DMS79 treated with DMSO at 0.1 percent for 48 hours (cell line): ENCODE measurements at regions not wholly inside any gene's neighbourhood (a gene's known extent, or its start where the extent isn't known, plus 50 kb on each side); places are given as distances from the start of the nearest gene placed in this dataset.
"Not testable (repeated sequence)": the region's sequence is repeated elsewhere in the genome, so short reads cannot be mapped to it uniquely, and the experiment has no call there.

Source experiments
- DNase-seq: peaks from one replicate; lab custom pipeline; 2025; lab: John Stamatoyannopoulos, UW

DNA sequence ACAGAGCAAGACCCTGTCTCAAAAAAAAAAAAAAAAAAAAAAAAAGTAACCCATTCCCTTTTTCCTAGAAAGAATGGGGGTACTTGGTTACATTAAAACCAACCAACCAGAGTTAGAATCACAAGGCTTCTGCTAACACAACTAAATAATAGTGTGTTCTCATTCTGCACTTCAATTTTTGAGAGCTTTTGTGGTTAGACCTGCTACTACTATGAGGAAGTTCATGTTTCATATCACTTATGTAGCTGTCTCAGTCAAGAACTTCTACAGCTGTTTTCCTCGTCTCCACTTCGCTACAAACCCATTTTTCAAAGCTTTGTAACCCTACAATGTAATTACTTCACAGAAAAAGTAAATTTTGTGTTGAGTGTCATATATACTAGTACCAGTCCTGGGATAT lies 58.3 kb downstream of the PDHA2 start:
- no peak for DNase-seq

DNA sequence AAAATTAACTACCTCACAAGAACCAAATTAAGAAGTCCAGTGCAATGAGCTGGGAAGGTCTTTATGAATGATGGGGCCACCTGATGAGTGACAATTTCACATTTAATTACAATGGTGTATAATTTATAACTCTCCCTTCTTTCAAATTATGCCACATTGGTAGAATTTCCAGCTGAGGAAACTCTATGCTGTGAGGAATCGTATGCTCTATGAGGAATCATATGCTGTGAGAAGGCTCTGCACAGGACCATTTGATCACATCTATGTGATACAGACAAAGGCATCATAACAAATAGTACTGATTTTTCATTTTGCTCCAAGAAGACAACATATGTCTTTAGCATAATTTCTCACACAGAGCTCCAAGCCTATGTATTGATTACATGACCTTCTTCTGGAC lies 69.3 kb downstream of the PDHA2 start:
- DNase-seq = no peak

DNA sequence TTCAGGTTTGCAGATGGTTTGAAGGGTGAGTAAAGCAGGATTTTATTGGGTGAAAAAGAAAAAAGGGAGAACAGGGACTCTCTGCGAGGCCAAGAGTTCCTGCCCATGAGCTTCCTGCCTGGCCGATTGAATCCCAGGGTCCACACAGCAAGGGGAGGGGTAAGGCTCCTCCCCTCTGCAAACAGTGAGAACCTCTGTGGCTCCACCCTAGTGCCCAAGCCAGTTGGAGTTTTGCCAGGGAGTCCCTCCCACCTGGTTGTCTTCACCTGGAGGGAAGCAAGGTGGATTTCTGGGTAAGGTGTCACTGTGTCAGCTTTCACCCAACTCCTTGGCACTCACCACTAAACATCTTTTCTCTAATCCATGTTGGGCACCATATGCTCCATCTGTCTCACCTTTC lies 70.9 kb downstream of the PDHA2 start:
- DNase-seq = no peak

DNA sequence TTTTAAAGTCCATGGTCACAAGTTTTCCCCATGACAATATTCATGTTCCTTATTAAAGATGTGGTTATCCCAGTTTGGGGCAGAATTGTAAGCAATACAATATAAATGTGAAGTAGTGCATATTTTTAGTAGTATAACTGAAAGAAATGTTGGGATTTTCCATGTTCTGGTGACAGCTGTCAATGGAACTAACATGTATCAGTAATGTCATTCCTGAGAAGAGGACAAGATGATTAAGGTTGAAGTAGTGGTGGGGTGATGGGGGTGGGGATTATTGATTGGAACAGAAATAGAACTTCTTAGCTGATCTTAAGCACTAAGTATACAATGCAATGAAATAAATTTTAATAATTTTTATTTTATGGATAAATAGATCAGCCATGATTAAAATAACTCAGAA lies 81.6 kb downstream of the PDHA2 start:
- DNase-seq = no peak

DNA sequence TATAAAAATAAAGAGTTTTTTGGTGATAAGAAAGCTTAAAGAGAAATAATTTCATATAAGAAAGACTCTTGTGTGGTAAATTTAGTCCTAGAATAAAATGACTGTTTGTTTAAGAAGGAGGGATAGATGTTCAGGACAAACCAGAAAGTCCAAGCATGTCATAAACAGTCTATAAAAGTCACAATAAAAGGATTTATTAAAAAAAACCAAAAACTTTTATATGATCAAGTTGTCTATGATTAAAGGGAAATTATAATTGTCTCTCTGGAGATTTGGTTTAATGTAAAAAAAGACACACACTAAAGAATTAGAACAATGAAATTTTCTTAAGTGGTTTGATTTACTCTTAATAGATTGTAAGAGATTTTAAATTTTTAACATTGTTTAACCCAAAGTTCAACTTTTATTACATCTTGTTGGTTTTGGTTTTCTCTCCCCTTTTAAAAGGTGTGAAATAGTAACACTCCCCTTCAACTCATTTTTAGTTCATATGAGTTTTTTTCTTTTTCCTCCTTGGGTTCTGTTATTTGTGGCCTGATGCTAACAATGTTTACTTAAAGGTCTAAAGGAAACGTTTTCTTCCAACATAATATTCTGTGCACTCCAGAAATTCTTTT lies 89.7 kb downstream of the PDHA2 start:
- DNase-seq = no peak

DNA sequence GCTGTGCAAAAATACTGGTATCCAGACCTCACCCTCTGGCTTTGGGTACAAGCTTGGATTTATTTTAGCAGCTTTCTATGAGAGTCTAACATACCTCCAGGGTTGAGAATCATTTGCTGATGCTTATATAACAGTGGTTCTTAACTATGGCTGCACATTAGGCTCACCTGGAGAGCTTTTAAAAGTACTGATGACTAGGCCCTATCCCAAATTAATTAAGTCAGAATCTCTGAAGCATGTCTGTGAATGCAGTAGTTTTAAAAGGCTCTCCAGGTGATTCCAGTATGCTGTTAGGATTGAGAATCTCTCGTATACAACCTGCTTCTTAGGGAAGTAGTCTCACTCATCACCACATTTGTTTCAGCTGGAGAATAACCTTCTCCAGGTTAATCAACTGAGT lies 99.2 kb downstream of the PDHA2 start:
- no peak for DNase-seq

DNA sequence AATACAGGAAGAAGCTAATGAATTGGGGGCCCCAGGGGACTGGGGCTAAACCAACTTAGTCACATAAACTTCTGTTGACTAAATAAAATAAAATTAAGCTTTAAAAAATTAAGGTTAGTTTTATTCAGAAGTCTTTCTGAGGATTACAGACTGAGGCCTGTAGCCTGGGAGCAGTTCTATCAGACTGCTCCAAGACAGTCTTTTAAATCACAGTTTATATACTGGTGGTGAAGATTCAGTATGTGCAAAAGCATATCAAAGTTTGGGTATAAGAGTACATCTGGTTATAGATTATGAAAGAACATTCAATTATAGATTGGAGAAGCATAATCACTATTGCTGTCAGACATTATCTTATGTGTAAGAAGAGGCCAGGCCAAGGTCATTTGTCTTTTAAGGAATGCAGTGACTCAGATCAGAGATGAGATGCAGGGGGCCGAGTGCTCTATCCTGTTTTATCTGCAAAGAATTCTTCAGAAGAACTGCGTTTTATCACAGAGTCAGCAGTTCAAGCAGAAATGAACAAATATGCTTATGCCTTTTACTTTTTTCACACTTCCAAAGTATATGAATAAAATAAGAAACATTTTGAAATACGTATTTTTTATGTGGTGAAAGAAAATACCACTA lies 109.4 kb downstream of the PDHA2 start:
- DNase-seq = no peak

DNA sequence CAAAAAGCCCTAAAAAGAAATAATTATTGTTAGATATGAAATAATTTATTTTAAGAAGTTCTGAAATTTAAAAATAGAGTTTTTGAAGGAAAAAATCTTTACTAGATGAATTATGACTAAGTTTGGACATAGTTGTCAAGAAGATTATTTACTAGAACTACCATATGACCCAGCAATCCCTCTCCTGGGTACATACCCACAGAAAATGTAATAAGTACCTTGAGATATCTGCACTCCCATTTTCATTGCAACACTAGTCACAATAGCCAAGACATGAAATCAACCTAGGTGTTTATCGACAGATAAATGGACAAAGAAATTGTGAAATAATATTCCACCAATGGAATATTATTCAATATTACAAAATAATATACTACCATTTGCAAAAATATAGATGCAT lies 109.9 kb downstream of the PDHA2 start:
- DNase-seq = no peak

DNA sequence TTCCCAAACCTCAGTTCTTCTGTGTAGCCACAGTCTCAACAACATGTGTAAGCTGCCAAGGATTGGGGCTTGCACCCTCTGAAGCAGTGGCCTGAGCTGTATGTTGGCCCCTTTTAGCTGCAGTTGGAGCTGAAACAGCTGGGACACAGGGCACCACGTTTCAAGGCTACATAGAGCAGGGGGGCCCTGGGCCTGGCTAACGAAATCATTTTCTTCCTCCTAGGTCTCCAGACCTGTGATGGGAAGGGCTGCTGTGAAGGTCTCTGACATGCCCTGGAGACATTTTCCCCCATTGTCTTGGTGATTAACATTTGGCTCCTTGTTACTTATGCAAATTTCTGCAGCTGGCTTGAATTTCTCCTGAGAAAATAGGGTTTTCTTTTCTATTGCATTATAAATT lies 112.6 kb downstream of the PDHA2 start:
- DNase-seq = not testable (repeated sequence)

DNA sequence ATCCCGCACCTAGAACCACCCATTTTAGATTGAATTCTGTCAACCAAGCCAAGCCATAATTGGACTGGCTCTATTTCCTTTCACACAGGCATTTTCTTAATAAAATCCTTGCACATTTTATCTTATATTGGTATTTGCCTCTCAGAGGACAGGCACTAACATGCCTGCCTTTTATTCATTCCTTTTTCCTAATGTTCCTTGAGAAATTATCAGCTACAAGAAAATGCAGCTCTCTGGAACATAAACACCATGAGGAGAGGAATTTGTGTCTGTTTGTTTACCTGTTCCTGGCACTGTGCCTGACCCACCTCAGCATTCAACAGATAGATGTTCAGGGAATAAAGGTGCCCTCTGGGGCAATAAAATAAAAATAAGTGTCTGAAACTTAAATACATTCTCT lies 116.2 kb downstream of the PDHA2 start:
- no peak for DNase-seq

DNA sequence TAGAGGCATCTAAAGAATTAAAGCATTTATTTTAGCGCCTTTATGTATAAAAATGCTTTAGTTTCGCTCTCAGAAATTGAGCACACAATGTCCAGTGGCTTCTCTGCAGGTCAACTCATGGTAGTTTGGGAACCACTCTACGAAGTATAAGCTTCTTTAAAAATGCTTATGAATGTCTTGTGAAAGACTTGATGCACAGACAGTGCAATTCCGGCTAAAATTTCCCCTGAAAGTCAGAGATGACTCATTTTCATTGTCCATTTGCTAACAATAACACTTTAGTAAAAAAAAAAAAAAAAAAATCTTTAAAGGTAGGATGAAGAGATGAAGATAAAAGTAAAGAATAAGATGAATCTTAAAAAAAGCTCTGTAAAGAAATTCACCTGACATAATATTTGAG lies 117.2 kb downstream of the PDHA2 start:
- DNase-seq = no peak

DNA sequence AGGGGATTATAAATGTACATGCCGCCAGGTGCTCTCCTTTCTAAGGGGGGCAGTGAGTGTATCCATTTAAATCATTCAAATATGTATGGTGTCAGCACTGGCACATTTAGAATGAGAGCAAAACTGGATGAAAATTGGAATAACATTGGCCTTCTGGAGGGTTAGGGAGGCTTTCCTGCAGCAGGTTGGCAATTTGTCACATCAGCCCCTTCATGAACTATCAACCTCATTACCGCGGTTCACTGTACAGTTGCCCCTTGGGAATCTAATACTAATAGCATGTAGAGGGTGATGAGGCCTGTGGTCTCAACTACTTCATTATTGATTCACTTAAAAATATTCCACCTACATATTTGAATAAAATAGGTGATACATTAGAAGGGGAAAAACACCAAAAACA lies 117.9 kb downstream of the PDHA2 start:
- no peak for DNase-seq

DNA sequence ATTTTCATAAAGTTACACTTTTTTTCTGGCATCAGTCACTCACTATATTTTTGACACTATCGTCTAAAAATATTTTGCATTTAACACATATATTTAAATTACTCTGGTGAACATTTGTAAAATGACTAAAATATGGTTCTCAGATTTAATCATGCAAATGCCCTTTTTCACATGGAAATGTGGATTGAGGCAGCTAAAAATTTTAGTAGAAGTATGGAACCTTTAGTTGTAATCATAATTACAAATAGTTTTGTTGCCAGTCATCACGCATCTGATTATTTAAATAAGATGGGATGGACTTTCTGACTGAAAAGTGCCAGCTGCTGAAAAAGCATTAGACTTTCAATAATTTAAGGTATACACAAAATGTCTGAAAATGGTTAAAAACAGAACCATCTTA lies 119.3 kb downstream of the PDHA2 start:
- no peak for DNase-seq

DNA sequence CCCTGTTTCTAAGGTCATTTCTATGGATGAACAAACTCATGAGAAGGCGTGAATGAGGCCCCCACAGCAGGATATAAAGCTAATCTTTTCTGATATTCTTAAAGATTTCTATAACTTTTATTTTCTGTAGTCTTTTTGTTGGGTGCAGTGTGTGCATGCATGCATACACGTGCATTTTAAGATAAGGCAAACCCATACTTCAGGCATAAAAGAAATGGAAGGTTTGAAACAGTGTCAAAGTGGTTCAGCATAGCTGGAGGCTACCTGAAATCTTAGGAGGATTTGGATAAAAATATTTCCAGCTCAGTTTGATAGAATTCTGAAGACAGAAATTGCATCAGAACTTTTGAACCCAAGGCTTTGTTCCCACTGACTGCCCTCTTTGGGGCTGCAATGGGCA lies 119.7 kb downstream of the PDHA2 start:
- no peak for DNase-seq

DNA sequence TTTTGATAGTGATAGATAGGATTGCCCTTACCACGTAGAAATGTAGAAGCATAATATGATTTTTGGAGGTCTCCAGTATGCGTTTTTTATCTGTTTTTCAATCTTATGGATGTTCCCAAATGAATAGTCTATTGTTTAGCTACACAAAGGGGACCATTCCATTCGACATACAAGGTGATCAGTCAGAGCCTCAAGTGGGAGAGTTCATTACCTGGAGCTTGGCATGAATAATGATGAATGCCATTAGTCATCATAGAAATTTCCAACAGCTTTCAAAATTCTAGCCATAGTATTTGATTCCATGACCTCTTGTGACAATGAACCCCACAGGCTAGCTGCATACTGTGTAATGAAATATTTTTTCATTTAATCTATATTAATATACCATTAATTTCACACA lies 123.6 kb downstream of the PDHA2 start:
- DNase-seq = no peak

DNA sequence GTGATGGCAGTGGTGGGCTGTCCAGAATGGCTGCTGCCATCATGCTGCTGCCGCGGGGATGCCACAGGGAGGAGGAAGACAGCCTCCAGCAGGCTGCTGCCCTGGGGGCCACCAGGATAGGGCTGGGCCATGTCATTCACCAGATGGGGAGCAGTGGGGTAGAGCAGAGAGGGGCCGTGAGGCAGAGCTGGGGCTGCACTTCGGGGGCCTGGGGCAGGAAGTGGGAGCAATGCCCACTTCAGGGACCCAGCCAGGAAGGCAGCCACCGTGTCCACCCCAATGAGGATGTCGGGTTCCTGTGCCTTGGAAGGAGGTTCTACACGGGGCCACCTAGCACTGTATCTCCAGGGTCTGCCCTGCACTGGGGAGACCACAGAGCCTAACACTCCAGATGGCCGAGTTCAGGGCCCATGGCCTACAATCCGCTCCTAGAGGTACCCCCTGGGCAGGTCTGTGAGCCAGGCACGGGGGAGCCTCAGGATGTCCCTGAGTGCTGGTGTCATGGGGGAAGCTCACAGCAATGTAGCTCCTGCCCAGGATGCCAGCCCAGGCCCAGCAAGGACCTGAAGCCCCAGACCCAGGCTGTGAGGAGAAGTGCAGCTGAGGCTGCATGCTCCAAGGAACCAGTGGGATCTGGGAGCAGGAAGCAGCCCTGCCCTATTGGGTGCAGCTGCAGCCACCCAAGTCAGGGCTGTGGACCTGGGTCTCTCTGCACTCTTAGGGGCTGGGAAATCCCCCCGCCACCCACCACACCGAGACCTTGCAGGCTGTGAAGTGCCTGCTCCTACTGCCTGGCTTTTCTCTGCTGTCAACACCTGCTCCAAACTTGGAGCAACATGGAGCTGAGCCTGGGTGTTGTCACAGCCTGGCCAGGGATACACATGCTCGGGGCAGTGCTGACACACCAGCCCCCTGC lies 140.3 kb downstream of the PDHA2 start:
- no peak for DNase-seq

DNA sequence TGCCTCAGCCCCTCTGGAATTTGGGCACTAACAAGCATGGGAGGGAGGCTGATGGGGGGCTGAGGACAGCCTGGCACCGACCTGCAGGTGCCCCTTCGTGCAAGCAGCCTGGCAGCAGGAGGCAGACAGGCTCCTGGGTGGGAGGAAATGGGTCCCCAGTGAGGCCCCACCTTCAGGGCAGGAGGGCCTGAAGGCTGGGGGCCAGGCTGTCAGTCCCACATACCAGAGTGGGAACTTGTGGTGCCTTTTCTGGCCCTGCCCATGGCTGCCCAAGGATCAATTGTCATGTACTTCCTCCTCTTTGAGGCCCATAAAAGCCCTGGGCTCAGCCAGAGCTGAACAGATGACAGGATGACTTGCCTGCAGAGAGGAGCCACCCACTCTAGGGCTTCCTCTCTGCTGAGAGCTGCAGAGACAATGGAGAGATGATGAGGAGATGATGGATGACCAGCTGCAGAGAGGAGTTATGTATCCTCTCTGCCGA lies 141.0 kb downstream of the PDHA2 start:
- DNase-seq = no peak

DNA sequence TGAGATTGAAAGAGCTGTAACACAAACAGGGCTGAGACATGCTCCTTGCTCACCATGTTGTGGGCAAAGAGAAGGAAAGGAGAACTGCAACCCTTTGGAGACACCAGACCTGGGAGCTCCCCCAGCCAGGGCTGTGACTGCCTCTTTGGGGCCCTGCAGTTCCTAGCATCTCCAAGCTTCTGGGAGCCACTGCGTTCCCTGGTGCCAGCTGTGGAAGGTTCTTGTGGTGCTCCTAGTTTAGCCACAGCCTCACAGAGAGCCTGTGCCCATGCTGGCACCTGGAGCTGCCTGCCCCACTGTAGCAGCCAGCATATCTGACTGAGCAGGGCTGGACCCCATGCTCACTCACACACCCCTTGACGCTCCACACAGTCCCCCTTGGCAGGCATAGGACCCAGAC lies 141.7 kb downstream of the PDHA2 start:
- no peak for DNase-seq

DNA sequence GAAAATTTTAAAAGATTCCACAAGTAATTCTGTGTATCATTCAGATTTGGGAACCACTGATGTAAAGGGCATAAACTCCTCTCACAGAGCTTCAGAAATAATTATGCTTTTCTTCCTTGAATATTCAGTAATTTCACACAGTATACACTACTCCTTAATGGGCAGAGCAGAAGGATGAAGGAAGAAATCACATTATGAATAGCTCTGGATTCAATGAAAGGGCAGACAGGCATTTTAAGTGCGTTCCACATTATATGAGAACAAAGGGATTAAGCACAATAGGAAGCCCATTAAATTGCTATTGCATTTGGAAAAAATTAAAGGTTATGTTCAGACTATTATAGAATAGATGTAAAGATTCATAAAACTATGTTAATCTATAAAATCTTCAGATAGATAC lies 142.6 kb downstream of the PDHA2 start:
- DNase-seq = no peak

DNA sequence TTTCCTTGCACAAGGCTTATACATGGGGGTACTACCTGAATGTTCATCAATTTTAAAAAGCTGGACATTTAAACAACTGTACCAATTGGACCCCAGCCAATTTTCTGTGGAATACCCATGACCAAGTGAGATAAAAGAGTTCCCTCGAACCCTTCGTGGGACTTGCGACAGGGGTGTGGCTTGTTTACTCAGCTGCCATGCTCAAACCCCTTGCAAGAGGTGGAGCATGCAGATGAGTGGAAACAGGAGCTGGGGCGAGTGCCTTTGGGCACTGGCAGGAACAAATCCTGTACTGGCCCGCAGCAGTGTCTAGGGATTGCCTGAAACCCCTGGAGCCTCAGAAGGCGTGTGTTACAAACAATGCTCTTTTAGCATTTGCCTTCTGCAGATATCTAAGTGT lies 144.2 kb downstream of the PDHA2 start:
- DNase-seq = no peak

DNA sequence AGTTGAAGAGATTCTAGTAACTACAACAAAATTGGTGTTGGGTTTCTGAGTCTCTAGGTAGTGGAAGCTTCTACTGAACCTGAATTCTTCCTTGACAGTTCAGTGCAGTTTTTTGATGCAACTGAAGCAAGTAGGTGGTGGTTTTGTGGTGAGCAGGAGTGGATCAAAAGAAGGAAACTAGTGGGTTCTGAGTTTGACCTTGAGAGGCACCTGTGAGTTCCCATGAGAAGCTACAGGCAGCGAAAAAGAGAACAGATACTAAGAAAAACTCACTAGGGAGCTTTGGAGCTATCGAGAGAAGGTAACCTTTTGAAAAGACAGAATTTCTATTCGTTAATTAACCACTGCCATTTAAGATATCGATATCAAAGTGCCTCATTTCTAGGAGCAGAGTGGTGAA lies 145.2 kb downstream of the PDHA2 start:
- no peak for DNase-seq

DNA sequence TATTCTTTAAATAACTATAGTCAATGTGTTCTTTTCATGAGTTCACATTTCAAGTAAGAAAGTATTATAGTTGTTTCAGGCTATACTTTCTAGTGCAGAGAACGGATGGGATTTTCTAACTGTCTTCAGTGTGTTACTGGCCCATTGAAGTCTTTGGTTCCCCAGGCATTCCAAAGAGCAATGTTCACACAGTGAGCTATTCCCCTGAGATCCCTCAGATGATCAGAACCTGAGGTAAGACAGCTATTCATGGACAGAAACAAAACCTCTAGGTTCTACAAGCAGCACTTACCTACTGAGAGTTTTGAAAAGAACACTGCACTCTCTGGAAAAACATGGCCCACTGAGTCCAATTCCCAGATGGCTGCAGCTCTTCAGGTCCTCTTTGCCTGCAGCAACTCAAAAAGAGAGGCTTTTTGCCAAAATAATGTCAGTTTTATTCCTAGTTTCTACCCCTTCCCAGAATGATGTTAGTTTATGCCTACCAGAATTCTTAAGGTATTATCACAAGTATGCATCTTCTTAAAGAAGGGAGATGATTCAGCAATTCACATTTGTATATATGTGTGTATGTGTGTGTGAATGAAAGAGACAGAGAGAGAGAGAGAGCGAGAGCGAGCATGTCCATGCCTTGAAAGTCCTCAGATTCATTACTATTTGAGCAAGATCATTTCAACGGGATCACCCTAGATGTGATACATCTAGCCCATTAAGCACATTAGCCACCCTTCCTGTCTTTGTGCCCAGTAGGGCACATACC lies 146.1 kb downstream of the PDHA2 start:
- no peak for DNase-seq
